Activated T-helper 1 cell treated with anti-CD3 and anti-CD28 coated beads, Interleukin-12 subunit alpha, Interleukin-12 subunit beta, Interleukin-2, Interleukin-4 antibody, amounts not matched to agents 30 ng/mL and 10 ng/mL and 1 ng/mL, durations not matched to agents 14 hours and 24 hours and 36 hours (primary cell): ENCODE measurements at regions not wholly inside any gene's neighbourhood (a gene's known extent, or its start where the extent isn't known, plus 50 kb on each side); places are given as distances from the start of the nearest gene placed in this dataset.

Experiments
- DNase-seq: peaks from one replicate; pipeline ENCODE4 v3.0.0; 2021; ENCODE audit warnings: low spot score
- H3K27ac Mint-ChIP-seq: one replicate; pipeline ENCODE4 v1.8.0; 2021; ENCODE audit warnings: mild to moderate bottlenecking, mixed read lengths
- H3K27me3 Mint-ChIP-seq: one replicate; pipeline ENCODE4 v1.8.0; 2022; ENCODE audit warnings: mild to moderate bottlenecking, moderate library complexity, mixed read lengths; ENCODE audit not compliant: insufficient read depth
- H3K36me3 Mint-ChIP-seq: one replicate; pipeline ENCODE4 v1.8.0; 2021; ENCODE audit warnings: low read depth, mixed read lengths
- H3K4me1 Mint-ChIP-seq: one replicate; pipeline ENCODE4 v1.8.0; 2021; ENCODE audit warnings: low read depth, mixed read lengths
- H3K4me3 Mint-ChIP-seq: one replicate; pipeline ENCODE4 v1.8.0; 2021; ENCODE audit warnings: mild to moderate bottlenecking, moderate library complexity, mixed read lengths
- H3K9me3 Mint-ChIP-seq: one replicate; pipeline ENCODE4 v1.8.0; 2021; ENCODE audit warnings: mixed read lengths
- intact Hi-C: fragments of 100-400 bp; cut with micrococcal nuclease; formaldehyde crosslinking; loops from one replicate; pipeline ENCODE4 v1.15.1; 2024

DNA sequence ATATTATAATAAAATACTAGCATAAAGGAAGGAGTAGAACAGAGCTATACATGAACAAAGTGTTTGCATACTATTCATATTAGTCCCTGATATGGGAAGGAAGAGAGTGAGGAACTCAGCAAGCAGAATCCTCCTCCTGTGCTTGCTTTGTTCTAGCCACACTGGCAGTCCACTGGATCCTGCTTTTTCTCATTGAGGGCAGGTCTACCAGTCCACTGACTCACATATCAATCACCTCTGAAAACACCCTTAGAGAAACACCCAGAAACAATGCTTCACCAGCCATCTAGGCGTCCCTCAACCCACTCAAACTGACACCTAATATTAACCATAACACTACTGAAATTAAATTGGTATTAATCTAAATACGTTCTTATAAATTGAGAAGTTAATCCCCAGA is 1861.7 kb upstream of the SEL1L start:
- Mint-ChIP-seq H3K9me3 (peaks cover 4% of the 10 kb centered on the region), H3K36me3 (no peaks in the 10 kb centered on the region), H3K4me1 (no peaks in the 10 kb centered on the region), H3K27me3 (no peaks in the 10 kb centered on the region), H3K4me3 (no peak overlapping the region), H3K27ac (no peak overlapping the region)
- intact Hi-C loops: no loop called here
- DNase-seq: no peak

DNA sequence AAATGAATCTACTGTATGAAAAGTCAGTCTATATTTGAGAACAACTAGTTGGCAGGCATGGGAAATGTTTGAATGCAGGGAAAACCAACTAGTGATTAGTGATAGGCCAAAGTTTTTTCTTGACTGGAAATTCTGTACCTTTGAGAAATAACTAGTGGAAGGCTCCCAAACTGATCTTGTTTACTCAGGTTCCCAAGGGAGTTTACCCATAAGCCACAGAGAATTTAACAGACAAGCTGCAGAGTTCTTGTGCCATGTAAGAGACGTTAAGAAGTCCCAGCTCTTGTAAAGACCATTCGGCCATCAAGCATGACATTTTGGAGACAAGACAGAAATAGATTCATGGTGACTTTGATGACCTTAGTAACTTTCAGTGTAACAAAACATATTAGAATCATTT is 1882.8 kb upstream of the SEL1L start:
- no peaks in the 10 kb centered on the region for H3K36me3 Mint-ChIP-seq
- H3K9me3 Mint-ChIP-seq: peaks cover 8% of the 10 kb centered on the region
- H3K27me3 Mint-ChIP-seq: no peaks in the 10 kb centered on the region
- H3K27ac Mint-ChIP-seq: no peak overlapping the region
- DNase-seq: no peak
- no peak overlapping the region for H3K4me3 Mint-ChIP-seq
- H3K4me1 Mint-ChIP-seq: no peaks in the 10 kb centered on the region
- intact Hi-C loops: no loop called here

DNA sequence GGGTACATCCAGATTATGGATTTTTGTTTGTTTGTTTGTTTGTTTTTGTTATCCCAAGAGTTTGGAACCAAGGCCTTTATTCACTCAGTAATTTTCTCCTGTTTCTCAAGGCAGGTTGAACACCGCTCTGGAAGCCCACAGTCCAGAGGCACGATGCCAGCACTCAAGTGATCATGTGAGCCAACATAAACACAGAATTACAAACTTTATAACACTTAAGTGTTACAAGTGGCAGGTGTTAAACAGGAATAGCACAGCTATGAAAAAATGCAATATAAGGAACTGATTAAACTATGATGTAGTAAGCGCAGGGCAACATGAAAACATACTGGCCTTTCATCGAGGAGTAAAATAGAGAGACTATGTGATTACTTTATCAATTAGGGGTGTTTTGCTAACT is 1885.8 kb upstream of the SEL1L start:
- no peaks in the 10 kb centered on the region for H3K27me3 Mint-ChIP-seq
- no peak overlapping the region for H3K4me3 Mint-ChIP-seq
- H3K36me3 Mint-ChIP-seq: no peaks in the 10 kb centered on the region
- H3K4me1 Mint-ChIP-seq: no peaks in the 10 kb centered on the region
- no peak for DNase-seq
- no peaks in the 10 kb centered on the region for H3K9me3 Mint-ChIP-seq
- H3K27ac Mint-ChIP-seq: no peak overlapping the region
- intact Hi-C loops: no loop called here

DNA sequence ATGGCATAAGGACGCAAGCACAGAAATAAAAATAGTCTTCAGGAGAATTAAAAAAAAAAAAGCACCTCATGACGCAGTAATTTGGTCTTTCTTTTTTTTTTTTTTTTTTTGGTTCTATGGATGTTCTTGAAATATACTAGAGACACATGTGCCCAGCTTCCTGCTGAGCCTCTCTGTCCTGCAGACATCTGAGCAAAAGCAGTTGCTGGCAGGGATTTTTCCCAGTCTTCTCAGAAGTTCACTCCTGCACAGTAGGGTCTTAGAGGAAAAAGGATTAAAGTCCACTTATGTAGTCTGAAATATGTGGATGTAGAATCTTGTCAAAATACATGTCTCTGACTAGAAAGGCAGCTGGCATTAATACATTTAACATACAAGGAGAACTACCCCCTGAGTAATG is 1888.1 kb upstream of the SEL1L start:
- intact Hi-C loops: no loop called here
- H3K4me1 Mint-ChIP-seq: no peaks in the 10 kb centered on the region
- H3K4me3 Mint-ChIP-seq: no peak overlapping the region
- no peak overlapping the region for H3K27ac Mint-ChIP-seq
- H3K36me3 Mint-ChIP-seq: no peaks in the 10 kb centered on the region
- no peaks in the 10 kb centered on the region for H3K9me3 Mint-ChIP-seq
- DNase-seq: no peak
- H3K27me3 Mint-ChIP-seq: no peaks in the 10 kb centered on the region

DNA sequence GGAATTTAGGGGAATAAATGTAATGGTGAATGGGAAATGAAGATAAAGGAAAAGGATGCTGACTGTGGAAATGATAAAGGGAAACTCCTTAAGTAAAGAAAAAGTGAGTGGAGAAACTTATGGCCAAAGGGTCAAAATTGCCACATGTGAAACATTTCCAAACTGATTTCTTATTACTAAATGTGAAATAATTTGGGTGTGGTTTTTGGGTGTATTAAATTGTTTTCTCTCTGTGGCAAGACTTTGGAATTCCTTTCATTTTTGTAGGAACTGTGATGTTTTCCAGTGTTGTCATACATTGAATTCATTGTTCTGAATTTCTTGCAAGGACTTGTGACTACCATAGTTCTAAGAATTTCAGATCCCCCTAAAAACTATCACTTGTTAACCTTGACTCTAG is 1891.5 kb upstream of the SEL1L start:
- Mint-ChIP-seq H3K9me3 (peaks cover 10% of the 10 kb centered on the region), H3K36me3 (no peaks in the 10 kb centered on the region), H3K4me1 (no peaks in the 10 kb centered on the region), H3K4me3 (no peak overlapping the region), H3K27ac (no peak overlapping the region), H3K27me3 (no peaks in the 10 kb centered on the region)
- no peak for DNase-seq
- intact Hi-C loops: no loop called here

DNA sequence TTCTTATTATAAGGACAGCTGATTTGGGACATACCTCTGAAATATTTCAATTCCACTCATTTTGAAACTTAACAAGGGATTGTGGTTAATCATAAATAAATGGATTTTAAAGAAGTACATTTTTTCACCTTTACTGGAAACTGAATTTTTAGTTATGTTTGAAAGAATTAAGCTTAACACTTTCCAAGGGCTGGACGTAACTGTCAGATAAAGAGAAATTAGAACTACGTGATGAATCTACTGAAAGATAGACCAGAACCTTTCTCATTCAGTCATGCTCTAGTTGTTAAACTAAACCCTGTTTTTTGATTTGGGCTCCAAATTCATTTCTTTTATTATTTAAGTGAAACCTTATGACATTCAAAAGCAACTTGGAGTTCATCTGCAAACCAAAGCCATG is 1892.1 kb upstream of the SEL1L start:
- no peak for DNase-seq
- no peaks in the 10 kb centered on the region for H3K36me3 Mint-ChIP-seq
- no peaks in the 10 kb centered on the region for H3K4me1 Mint-ChIP-seq
- intact Hi-C loops: no loop called here
- H3K27ac Mint-ChIP-seq: no peak overlapping the region
- H3K27me3 Mint-ChIP-seq: no peaks in the 10 kb centered on the region
- peaks cover 10% of the 10 kb centered on the region for H3K9me3 Mint-ChIP-seq
- no peak overlapping the region for H3K4me3 Mint-ChIP-seq

DNA sequence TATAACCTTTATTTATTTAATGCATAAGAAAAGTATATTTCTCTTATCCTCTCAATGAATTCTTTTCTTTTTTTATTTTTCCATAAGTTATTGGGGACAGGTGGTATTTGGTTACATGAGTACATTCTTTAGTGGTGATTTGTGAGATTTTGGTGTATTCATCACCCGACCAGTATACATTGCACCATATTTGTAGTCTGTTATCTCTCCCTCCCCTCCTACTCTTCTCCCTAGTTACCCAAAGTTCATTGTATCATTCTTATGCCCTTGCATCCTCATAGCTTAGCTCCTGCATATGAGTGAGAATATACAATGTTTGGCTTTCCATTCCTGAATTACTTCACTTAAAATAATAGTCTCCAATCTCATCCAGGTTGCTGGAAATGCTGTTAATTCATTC is 1900.0 kb upstream of the SEL1L start:
- Mint-ChIP-seq H3K27ac (no peak overlapping the region), H3K4me3 (no peak overlapping the region), H3K27me3 (no peaks in the 10 kb centered on the region), H3K4me1 (no peaks in the 10 kb centered on the region), H3K36me3 (no peaks in the 10 kb centered on the region), H3K9me3 (peaks cover 16% of the 10 kb centered on the region)
- intact Hi-C loops: no loop called here
- no peak for DNase-seq

DNA sequence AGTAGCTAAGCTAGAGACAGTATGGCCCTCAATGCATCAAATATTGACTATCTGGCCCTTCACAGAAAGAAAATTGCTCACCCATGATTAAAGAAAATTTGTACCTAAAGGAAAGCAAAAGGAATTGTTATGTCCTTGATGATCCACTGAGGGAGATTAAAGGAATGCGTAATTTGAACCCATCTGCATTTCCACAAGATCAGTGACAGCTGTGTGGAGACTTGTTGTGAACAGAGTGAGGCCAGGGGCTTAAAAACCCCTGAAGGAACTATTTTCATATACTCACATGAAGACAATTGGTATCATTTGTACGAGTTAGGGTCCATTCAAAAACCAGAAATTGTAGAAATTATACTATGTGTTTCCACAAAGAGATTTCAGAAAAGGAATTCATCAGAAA is 1908.1 kb upstream of the SEL1L start:
- Mint-ChIP-seq H3K36me3 (no peaks in the 10 kb centered on the region), H3K9me3 (peaks cover 10% of the 10 kb centered on the region), H3K4me3 (no peak overlapping the region), H3K27ac (no peak overlapping the region), H3K4me1 (no peaks in the 10 kb centered on the region), H3K27me3 (no peaks in the 10 kb centered on the region)
- DNase-seq: no peak
- intact Hi-C loops: no loop called here

DNA sequence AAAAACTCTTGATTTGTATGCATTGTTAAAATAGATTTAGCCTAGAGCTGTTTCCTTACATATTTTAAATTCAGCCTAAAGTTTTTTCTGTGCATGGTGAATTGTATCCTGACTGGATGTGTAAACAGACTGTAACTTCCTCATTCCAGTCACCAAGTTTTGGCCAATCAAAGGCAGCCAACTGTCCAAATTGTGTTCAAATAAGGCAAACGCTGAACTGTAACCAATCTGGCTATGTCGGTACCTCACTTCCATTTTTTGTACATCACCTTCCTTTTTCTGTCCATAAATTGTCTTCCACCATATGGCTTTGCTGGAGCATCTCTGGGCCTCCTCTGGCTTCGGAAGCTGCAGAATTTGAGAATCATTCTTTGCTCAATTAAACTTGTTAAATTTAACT is 1921.9 kb upstream of the SEL1L start:
- Mint-ChIP-seq H3K36me3 (no peaks in the 10 kb centered on the region), H3K9me3 (peaks cover 23% of the 10 kb centered on the region)
- no peak for DNase-seq

DNA sequence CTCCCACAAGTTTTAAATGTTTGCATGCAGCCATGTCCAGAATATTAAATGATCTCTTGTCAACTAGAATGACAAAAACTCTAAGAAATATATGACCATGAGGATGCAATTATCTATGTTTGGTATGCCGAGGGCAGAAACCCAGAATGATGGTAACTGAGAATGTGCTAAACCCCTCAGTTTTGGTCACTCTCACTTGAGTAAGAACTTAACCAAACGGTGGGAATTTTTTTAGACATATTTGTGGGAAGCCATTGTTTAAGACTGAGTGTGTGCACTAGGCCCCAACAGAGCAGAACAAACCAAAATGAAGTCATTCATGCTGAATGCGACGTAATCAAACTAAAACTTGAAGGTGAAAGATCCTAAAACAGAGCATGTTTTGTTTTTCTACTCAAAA is 1927.9 kb upstream of the SEL1L start:
- H3K4me1 Mint-ChIP-seq: no peaks in the 10 kb centered on the region
- no peak overlapping the region for H3K4me3 Mint-ChIP-seq
- no peaks in the 10 kb centered on the region for H3K36me3 Mint-ChIP-seq
- DNase-seq: no peak
- H3K27me3 Mint-ChIP-seq: no peaks in the 10 kb centered on the region
- intact Hi-C loops: loop anchor here (10.0 kb wide), 1 partner anchor 747 kb away; no protein-coding TSS in a partner anchor
- H3K9me3 Mint-ChIP-seq: peaks cover 19% of the 10 kb centered on the region
- no peak overlapping the region for H3K27ac Mint-ChIP-seq

More for the DNA sequence above, 1921.9 kb upstream of the SEL1L start:
- Mint-ChIP-seq H3K27me3 (no peaks in the 10 kb centered on the region), H3K4me3 (no peak overlapping the region), H3K4me1 (no peaks in the 10 kb centered on the region), H3K27ac (no peak overlapping the region)
- intact Hi-C loops: no loop called here

DNA sequence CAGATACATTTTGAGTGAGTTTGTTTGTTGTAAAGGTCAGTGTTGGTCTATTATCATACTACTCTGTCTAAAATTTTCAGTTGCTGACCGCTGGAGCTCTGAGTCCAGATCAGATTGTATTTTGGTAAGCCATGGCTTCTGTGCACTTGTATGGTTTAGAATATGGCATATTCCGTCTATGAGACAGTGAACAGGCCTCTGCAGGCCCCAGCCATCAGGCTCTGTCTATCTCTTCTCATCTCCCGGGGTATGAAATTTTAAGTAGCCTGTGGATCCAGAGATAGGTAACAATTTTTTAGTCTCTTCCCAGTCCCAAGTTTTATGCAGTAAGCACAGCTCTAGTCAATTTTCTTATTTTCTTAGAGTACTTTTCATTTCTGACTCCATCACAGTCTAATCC is 1929.1 kb upstream of the SEL1L start:
- no peak overlapping the region for H3K27ac Mint-ChIP-seq
- H3K27me3 Mint-ChIP-seq: no peaks in the 10 kb centered on the region
- no peaks in the 10 kb centered on the region for H3K36me3 Mint-ChIP-seq
- no peak overlapping the region for H3K4me3 Mint-ChIP-seq
- DNase-seq: no peak
- H3K4me1 Mint-ChIP-seq: no peaks in the 10 kb centered on the region
- H3K9me3 Mint-ChIP-seq: peaks cover 15% of the 10 kb centered on the region
- intact Hi-C loops: loop anchor here (10.0 kb wide), 1 partner anchor 748 kb away; no protein-coding TSS in a partner anchor

DNA sequence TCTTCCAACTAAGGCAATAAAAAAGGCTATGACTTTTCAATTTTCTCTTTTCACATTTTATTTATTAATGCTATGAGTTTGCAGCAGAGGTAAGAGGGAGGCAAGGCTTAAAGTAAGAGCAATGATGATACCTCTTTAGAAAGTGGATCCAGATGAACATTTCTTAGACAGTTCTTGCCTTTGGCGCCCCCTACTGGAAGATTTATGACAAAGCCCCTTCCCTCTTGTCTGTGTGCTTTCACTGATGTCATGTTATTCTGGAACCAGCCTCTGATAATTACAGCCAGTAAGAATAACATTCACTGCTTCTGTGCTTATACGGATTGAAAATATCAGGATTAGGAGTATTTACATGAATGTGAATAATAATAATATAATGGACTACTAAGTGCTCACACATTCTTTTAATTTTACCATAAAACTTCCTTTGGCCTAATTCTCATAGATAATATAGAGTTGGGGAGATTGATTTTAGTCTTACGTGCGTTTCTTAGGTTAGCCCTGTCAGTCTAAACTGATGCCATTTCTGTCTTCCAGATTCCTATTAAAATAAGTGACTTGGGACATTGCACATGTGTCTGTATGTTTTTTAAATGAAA is 1929.9 kb upstream of the SEL1L start:
- Mint-ChIP-seq H3K27me3 (no peaks in the 10 kb centered on the region), H3K27ac (no peak overlapping the region), H3K9me3 (peaks cover 9% of the 10 kb centered on the region), H3K4me1 (no peaks in the 10 kb centered on the region), H3K4me3 (no peak overlapping the region), H3K36me3 (no peaks in the 10 kb centered on the region)
- no peak for DNase-seq
- intact Hi-C loops: loop anchor here (10.0 kb wide), 1 partner anchor 749 kb away; no protein-coding TSS in a partner anchor

DNA sequence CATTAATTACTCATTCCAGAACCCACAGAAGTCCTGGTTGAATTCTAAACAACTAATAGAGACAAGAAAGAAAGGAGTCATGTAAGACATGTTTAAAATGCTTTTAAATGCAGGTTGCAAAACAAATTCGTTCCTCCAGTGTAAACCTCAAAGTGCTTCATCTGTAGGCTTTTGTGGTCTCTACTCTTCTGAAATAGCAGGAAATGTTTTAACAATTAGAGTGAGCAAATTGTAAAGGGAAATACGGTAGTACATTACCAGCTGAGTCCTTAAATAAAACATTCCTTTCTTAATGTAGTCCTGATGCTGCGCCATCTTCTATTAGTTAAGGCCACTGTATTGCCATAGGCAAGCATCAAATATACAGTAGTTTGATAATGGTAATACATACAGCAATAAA is 1934.2 kb upstream of the SEL1L start:
- no peak overlapping the region for H3K27ac Mint-ChIP-seq
- no peak overlapping the region for H3K4me3 Mint-ChIP-seq
- DNase-seq: no peak
- no peaks in the 10 kb centered on the region for H3K4me1 Mint-ChIP-seq
- H3K9me3 Mint-ChIP-seq: peaks cover 4% of the 10 kb centered on the region
- no peaks in the 10 kb centered on the region for H3K36me3 Mint-ChIP-seq
- intact Hi-C loops: loop anchor here (10.0 kb wide), 1 partner anchor 753 kb away; no protein-coding TSS in a partner anchor
- H3K27me3 Mint-ChIP-seq: no peaks in the 10 kb centered on the region

DNA sequence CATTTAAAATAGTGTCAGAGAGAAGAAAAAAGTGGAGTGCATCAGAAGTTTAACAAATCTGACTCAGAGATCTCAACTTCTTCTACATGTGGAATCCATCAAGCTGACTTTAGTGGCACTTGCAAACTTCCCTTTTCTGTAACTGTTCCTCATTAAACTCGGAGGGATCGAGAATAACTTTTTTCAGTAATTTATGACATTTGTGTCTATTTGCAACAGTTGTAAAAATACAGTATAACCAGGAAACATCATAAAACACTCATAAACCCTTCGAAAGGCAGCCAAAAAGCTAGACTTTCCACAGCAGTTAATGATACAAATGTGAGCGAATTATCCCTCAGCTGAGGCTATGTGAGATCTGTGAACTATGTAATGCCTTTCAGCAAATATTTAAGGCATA is 1936.8 kb upstream of the SEL1L start:
- H3K4me3 Mint-ChIP-seq: no peak overlapping the region

More for the DNA sequence above, 1936.8 kb upstream of the SEL1L start:
- no peaks in the 10 kb centered on the region for H3K27me3 Mint-ChIP-seq
- intact Hi-C loops: no loop called here
- H3K36me3 Mint-ChIP-seq: no peaks in the 10 kb centered on the region
- no peak for DNase-seq
- H3K4me1 Mint-ChIP-seq: no peaks in the 10 kb centered on the region
- H3K27ac Mint-ChIP-seq: no peak overlapping the region
- H3K9me3 Mint-ChIP-seq: peaks cover 5% of the 10 kb centered on the region
